Keratinocyte (primary cell): ENCODE measurements at regions not wholly inside any gene's neighbourhood (a gene's known extent, or its start where the extent isn't known, plus 50 kb on each side); places are given as distances from the start of the nearest gene placed in this dataset.

Source experiments
- DNase-seq: peaks from one replicate; pipeline ENCODE4 v3.0.0-alpha.2; 2011; ENCODE audit warnings: low read depth, missing footprints, low spot score
- FAIRE-seq: peaks from 2 replicates; lab custom pipeline; 2011; peaks lifted over from hg19 to GRCh38; lab: Jason Lieb, UNC
- H2AFZ ChIP-seq: 2 replicates; pipeline ENCODE4 v1.6.0; 2012; ENCODE audit warnings: low read length, control low read depth, inconsistent platforms; ENCODE audit not compliant: control insufficient read depth
- H3K27ac ChIP-seq: 2 replicates; pipeline ENCODE4 v1.5.1; 2011; ENCODE audit warnings: low read length; ENCODE audit not compliant: control insufficient read depth, insufficient read depth
- H3K27me3 ChIP-seq: 3 replicates; pipeline ENCODE4 v1.6.0; 2011; ENCODE audit warnings: low read length; ENCODE audit not compliant: control insufficient read depth, insufficient read depth; ENCODE audit errors: extremely low read depth
- H3K36me3 ChIP-seq, 2 experiments: 2 replicates in 1 of 2; 3 replicates in 1 of 2; pipeline ENCODE4 v1.5.1; 2011; ENCODE audit warnings: low read length in 2 of 2, mild to moderate bottlenecking in 1 of 2; ENCODE audit not compliant: control insufficient read depth in 2 of 2, insufficient read depth in 2 of 2; ENCODE audit errors: extremely low read depth in 1 of 2
- H3K4me1 ChIP-seq: 3 replicates; pipeline ENCODE4 v1.5.1; 2011; ENCODE audit warnings: low read length; ENCODE audit not compliant: control insufficient read depth, insufficient read depth; ENCODE audit errors: extremely low read depth
- H3K4me2 ChIP-seq: 3 replicates; pipeline ENCODE4 v1.6.0; 2011; ENCODE audit warnings: low read depth, low read length; ENCODE audit not compliant: control insufficient read depth, insufficient read depth; ENCODE audit errors: extremely low read depth
- H3K4me3 ChIP-seq, 3 experiments: fragments of 200-600 bp in 1 of 3; sonication (generic) in 1 of 3; 2 replicates in 2 of 3; 3 replicates in 1 of 3; pipeline ENCODE4 v1.5.1; 2011 to 2016; ENCODE audit warnings: low read length in 3 of 3, mild to moderate bottlenecking in 3 of 3, control low read depth in 2 of 3, inconsistent platforms in 1 of 3, low read depth in 1 of 3, mixed read lengths in 1 of 3, mixed run types in 1 of 3, moderate library complexity in 1 of 3; ENCODE audit not compliant: control insufficient read depth in 2 of 3, insufficient read depth in 2 of 3; ENCODE audit errors: extremely low read depth in 1 of 3
- H3K79me2 ChIP-seq: 2 replicates; pipeline ENCODE4 v1.6.0; 2012; ENCODE audit warnings: low read length; ENCODE audit not compliant: control insufficient read depth, insufficient read depth
- H3K9ac ChIP-seq: 3 replicates; pipeline ENCODE4 v1.6.0; 2011; ENCODE audit warnings: low read length; ENCODE audit not compliant: control insufficient read depth, insufficient read depth; ENCODE audit errors: extremely low read depth
- H3K9me1 ChIP-seq: 3 replicates; pipeline ENCODE4 v1.6.0; 2011; ENCODE audit warnings: low read length; ENCODE audit not compliant: control insufficient read depth, insufficient read depth; ENCODE audit errors: extremely low read depth
- H3K9me3 ChIP-seq: 2 replicates; pipeline ENCODE4 v1.5.1; 2012; ENCODE audit warnings: low read depth, low read length; ENCODE audit not compliant: control insufficient read depth
- H4K20me1 ChIP-seq: 3 replicates; pipeline ENCODE4 v1.6.0; 2011; ENCODE audit warnings: low read length; ENCODE audit not compliant: control insufficient read depth, insufficient read depth; ENCODE audit errors: extremely low read depth
- EZH2 ChIP-seq: IDR thresholded peaks from one replicate; pipeline ENCODE4 v1.6.1; 2012; ENCODE audit warnings: inconsistent platforms, mild to moderate bottlenecking, low read length, moderate library complexity
- dilution Hi-C: fragments of 300-500 bp; cut with MboI; formaldehyde crosslinking; loops from one replicate; pipeline ENCODE4 v1.7.0; 2020; ENCODE audit warnings: low sequenced_read_pairs; ENCODE audit not compliant: extremely low pct_ligation_motif_present
- TF ChIP-seq, protein P1 (sequence below), 3 experiments: IDR thresholded peaks in 1 of 3; conservative IDR thresholded peaks in 1 of 3; optimal IDR thresholded peaks in 1 of 3; 2 replicates in 2 of 3; 3 replicates in 1 of 3; pipeline versions ENCODE3 to v1.5.1; 2011; ENCODE audit warnings: low read length in 3 of 3, mild to moderate bottlenecking in 3 of 3, moderate library complexity in 2 of 3, control low read depth in 1 of 3, inconsistent platforms in 1 of 3; ENCODE audit not compliant: insufficient read depth in 2 of 3; ENCODE audit errors: extremely low read depth in 1 of 3

- H4K20me1 ChIP-seq: no peaks in the 10 kb centered on the region
- H3K9me3 ChIP-seq: no peaks in the 10 kb centered on the region
- no peak for TF ChIP-seq EZH2
- TF ChIP-seq, protein P1, sequence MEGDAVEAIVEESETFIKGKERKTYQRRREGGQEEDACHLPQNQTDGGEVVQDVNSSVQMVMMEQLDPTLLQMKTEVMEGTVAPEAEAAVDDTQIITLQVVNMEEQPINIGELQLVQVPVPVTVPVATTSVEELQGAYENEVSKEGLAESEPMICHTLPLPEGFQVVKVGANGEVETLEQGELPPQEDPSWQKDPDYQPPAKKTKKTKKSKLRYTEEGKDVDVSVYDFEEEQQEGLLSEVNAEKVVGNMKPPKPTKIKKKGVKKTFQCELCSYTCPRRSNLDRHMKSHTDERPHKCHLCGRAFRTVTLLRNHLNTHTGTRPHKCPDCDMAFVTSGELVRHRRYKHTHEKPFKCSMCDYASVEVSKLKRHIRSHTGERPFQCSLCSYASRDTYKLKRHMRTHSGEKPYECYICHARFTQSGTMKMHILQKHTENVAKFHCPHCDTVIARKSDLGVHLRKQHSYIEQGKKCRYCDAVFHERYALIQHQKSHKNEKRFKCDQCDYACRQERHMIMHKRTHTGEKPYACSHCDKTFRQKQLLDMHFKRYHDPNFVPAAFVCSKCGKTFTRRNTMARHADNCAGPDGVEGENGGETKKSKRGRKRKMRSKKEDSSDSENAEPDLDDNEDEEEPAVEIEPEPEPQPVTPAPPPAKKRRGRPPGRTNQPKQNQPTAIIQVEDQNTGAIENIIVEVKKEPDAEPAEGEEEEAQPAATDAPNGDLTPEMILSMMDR (optimal IDR thresholded peaks at IDR 0.05 in 1 of 3, IDR thresholded peaks at IDR 0.05 in 1 of 3, conservative IDR thresholded peaks at IDR 0.05 in 1 of 3; ENCODE audit: extremely low read depth in 1 of 3, insufficient read depth in 2 of 3, low read length in 3 of 3): no peak
- H3K27me3 ChIP-seq: no peaks in the 10 kb centered on the region
- dilution Hi-C loops: no loop called here
- no peak overlapping the region for H3K4me2 ChIP-seq
- no peak overlapping the region for H3K9ac ChIP-seq
- H2AFZ ChIP-seq: no peak overlapping the region
- no peaks in the 10 kb centered on the region for H3K79me2 ChIP-seq
- H3K4me3 ChIP-seq: no peak overlapping the region
- H3K27ac ChIP-seq: no peak overlapping the region
- no peaks in the 10 kb centered on the region for H3K36me3 ChIP-seq
- H3K4me1 ChIP-seq: peaks cover 25% of the 10 kb centered on the region
- no peak for FAIRE-seq
- no peak for DNase-seq
- H3K9me1 ChIP-seq: no peaks in the 10 kb centered on the region
Measured at GRCh38 chr20:24777746-24778145, 171.3 kb upstream of the CST7 start.

DNA sequence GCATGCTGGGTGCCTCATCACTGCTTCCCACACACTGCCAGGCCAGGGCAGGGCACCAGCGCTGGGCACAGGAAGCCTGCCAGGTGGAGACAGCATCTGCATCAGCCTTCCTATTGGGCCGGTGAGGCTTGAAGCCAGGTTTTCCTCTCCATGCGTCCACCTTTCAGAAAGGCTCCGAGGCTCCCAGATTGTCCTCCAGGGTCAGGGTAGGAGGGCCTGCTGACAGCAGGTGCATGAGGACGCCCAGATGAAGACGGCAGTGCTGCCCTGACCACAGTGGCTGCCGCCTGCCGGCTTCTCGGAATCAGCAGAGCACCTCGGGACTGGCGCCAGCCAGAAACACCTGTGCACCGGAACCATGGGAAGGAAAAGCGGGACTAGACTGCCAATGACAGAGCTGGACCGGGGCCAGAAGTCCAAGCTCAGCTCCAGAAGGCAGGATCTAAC is 170.5 kb upstream of the CST7 start:
- dilution Hi-C loops: no loop called here
- DNase-seq: no peak

More for the DNA sequence above, 170.5 kb upstream of the CST7 start:
- Histone ChIP-seq H3K9me3 (no peaks in the 10 kb centered on the region), H3K9me1 (no peaks in the 10 kb centered on the region), H3K36me3 (no peaks in the 10 kb centered on the region), H3K79me2 (no peaks in the 10 kb centered on the region), H3K9ac (no peak overlapping the region), H3K4me2 (no peak overlapping the region), H3K4me1 (peaks cover 16% of the 10 kb centered on the region), H4K20me1 (no peaks in the 10 kb centered on the region), H2AFZ (no peak overlapping the region), H3K4me3 (no peak overlapping the region), H3K27me3 (no peaks in the 10 kb centered on the region), H3K27ac (no peak overlapping the region)
- no peak for TF ChIP-seq EZH2
- TF ChIP-seq, protein P1 (optimal IDR thresholded peaks at IDR 0.05 in 1 of 3, IDR thresholded peaks at IDR 0.05 in 1 of 3, conservative IDR thresholded peaks at IDR 0.05 in 1 of 3; ENCODE audit: extremely low read depth in 1 of 3, insufficient read depth in 2 of 3, low read length in 3 of 3): no peak
- no peak for FAIRE-seq
